GM23338 (cell line): ENCODE measurements at regions not wholly inside any gene's neighbourhood (a gene's known extent, or its start where the extent isn't known, plus 50 kb on each side); places are given as distances from the start of the nearest gene placed in this dataset.

Experiments
- ATAC-seq: fragments of 200-7000 bp; cut with Tn5 transposase; 3 replicates; pipeline ENCODE4 v1.9.1; 2020
- DNase-seq: peaks from one replicate; pipeline ENCODE4 v3.0.0-alpha.2; 2015; ENCODE audit warnings: low spot score
- H2AFZ ChIP-seq: fragments of 200-600 bp; sonication (generic); 2 replicates; pipeline ENCODE4 v1.8.0; 2016; ENCODE audit warnings: antibody characterized with exemption, mild to moderate bottlenecking, moderate library complexity
- H3F3A ChIP-seq: fragments of 200-600 bp; sonication (generic); replicated peaks from 2 replicates; pipeline ENCODE4 v1.8.0; 2017; ENCODE audit warnings: antibody characterized with exemption, mixed run types, low read depth
- H3K27ac ChIP-seq: fragments of 200-600 bp; sonication (generic); 2 replicates; pipeline ENCODE4 v1.6.1; 2016; ENCODE audit warnings: low read depth
- H3K27me3 ChIP-seq: fragments of 200-600 bp; sonication (generic); 2 replicates; pipeline ENCODE4 v1.8.0; 2016; ENCODE audit warnings: mild to moderate bottlenecking, mixed run types, moderate library complexity; ENCODE audit not compliant: insufficient read depth
- H3K36me3 ChIP-seq: fragments of 200-600 bp; sonication (generic); 2 replicates; pipeline ENCODE4 v1.8.0; 2016; ENCODE audit warnings: mild to moderate bottlenecking; ENCODE audit not compliant: insufficient read depth
- H3K4me1 ChIP-seq: fragments of 200-600 bp; sonication (generic); 2 replicates; pipeline ENCODE4 v1.8.0; 2016; ENCODE audit warnings: mild to moderate bottlenecking, moderate library complexity; ENCODE audit not compliant: insufficient read depth
- H3K4me2 ChIP-seq: fragments of 200-600 bp; sonication (generic); 2 replicates; pipeline ENCODE4 v1.7.1; 2017; ENCODE audit warnings: mixed run types
- H3K4me3 ChIP-seq: fragments of 200-600 bp; sonication (generic); 2 replicates; pipeline ENCODE4 v1.6.1; 2016; ENCODE audit warnings: mixed run types
- H3K79me2 ChIP-seq: fragments of 200-600 bp; sonication (generic); replicated peaks from 2 replicates; pipeline ENCODE4 v1.8.0; 2017; ENCODE audit warnings: mild to moderate bottlenecking; ENCODE audit not compliant: insufficient read depth
- H3K9me2 ChIP-seq: fragments of 200-600 bp; sonication (generic); 2 replicates; pipeline ENCODE4 v1.8.0; 2017; ENCODE audit not compliant: insufficient read depth
- H4K20me1 ChIP-seq: fragments of 200-600 bp; sonication (generic); replicated peaks from 2 replicates; pipeline ENCODE4 v1.8.0; 2017; ENCODE audit warnings: mild to moderate bottlenecking; ENCODE audit not compliant: insufficient read depth
- H3K27ac Mint-ChIP-seq: 2 replicates; pipeline ENCODE4 v1.8.0; 2020; ENCODE audit warnings: inconsistent platforms, mild to moderate bottlenecking, moderate library complexity, mixed read lengths
- H3K27me3 Mint-ChIP-seq: 3 replicates; pipeline ENCODE4 v1.8.0; 2022; ENCODE audit warnings: low read depth, mild to moderate bottlenecking, moderate library complexity, mixed read lengths, inconsistent platforms; ENCODE audit not compliant: insufficient read depth, poor library complexity
- H3K36me3 Mint-ChIP-seq: 3 replicates; pipeline ENCODE4 v1.8.0; 2021; ENCODE audit warnings: low read depth, mild to moderate bottlenecking, inconsistent platforms, moderate library complexity, mixed read lengths
- H3K4me1 Mint-ChIP-seq: 3 replicates; pipeline ENCODE4 v1.8.0; 2020; ENCODE audit warnings: mild to moderate bottlenecking, inconsistent platforms, mixed read lengths
- H3K4me3 Mint-ChIP-seq: 3 replicates; pipeline ENCODE4 v1.8.0; 2021; ENCODE audit warnings: moderate library complexity, mild to moderate bottlenecking, inconsistent platforms, mixed read lengths
- H3K9me3 Mint-ChIP-seq: 3 replicates; pipeline ENCODE4 v1.8.0; 2020; ENCODE audit warnings: moderate library complexity, mild to moderate bottlenecking, inconsistent platforms, mixed read lengths
- CREB1 ChIP-seq: fragments of 250-450 bp; sonication (Bioruptor Pico); IDR thresholded peaks from 2 replicates; pipeline ENCODE4 v1.5.0; 2020; ENCODE audit warnings: low read depth, mild to moderate bottlenecking, moderate library complexity
- ETS1 ChIP-seq: IDR thresholded peaks from 2 replicates; pipeline ENCODE4 v1.6.1; 2016; ENCODE audit warnings: antibody characterized with exemption
- EZH2 ChIP-seq: fragments of 200-600 bp; sonication (generic); IDR thresholded peaks from one replicate; pipeline ENCODE4 v1.8.0; 2017; ENCODE audit warnings: antibody characterized with exemption, mild to moderate bottlenecking, low read depth; ENCODE audit not compliant: unreplicated experiment
- POLR2AphosphoS5 ChIP-seq: IDR thresholded peaks from 2 replicates; pipeline ENCODE4 v1.6.1; 2016; ENCODE audit warnings: antibody characterized with exemption, low read depth
- ZNF462 ChIP-seq: fragments of 250-450 bp; sonication (Bioruptor Pico); IDR thresholded peaks from 2 replicates; pipeline ENCODE4 v1.5.0; 2020; ENCODE audit warnings: mild to moderate bottlenecking, moderate library complexity
- TF ChIP-seq, protein P1 (sequence below), 2 experiments: fragments of 200-600 bp in 1 of 2; sonication (generic) in 1 of 2; conservative IDR thresholded peaks; 2 replicates each; pipeline versions ENCODE4 v1.5.1 to v1.6.1; 2016 to 2017; ENCODE audit warnings: antibody characterized with exemption in 2 of 2, low read depth in 2 of 2, mild to moderate bottlenecking in 2 of 2, moderate library complexity in 1 of 2

DNA sequence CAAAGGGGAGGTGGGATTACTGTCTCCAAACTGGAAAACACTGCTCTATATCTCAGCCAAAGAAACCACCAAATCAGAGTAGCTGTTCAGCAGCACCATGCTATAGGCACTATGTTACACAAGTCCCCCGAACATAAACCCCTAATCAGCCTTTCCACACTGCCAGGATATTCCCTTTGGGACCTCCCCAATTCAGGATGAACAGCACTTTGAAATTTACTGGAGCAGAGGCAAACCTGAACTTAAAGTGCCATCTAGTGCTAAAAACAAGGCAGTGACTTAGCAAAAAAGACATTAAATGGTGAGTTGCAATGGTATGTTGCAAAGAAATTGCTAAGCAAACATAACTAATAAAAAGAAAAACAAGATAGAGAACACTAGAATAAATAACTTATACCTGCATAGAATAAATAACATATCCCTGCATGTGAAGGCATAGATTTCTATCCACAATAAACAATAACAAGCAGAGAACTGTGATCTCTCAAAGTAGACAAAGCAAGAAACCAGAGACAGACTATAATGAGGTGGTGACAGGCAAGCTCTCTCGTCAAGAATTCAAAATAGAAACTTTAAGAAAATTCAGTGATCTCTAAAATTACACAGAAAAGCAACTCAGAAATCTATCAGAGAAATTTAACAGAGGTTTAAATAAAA lies 584.4 kb upstream of the ACO1 start:
- peaks cover 6% of the 10 kb centered on the region for H3K27me3 Mint-ChIP-seq
- ATAC-seq (peak; percentile 91), DNase-seq (peak; percentile 82)
- Histone ChIP-seq H3K27ac (no peak overlapping the region), H3K79me2 (no peaks in the 10 kb centered on the region), H3F3A (no peaks in the 10 kb centered on the region), H3K4me2 (no peak overlapping the region), H3K4me3 (no peak overlapping the region), H3K9me2 (no peaks in the 10 kb centered on the region), H4K20me1 (no peaks in the 10 kb centered on the region), H3K27me3 (no peaks in the 10 kb centered on the region), H2AFZ (no peak overlapping the region), H3K4me1 (peaks cover 22% of the 10 kb centered on the region), H3K36me3 (no peaks in the 10 kb centered on the region)
- no peak for TF ChIP-seq POLR2AphosphoS5
- TF ChIP-seq EZH2, result no peak
- TF ChIP-seq, protein P1, sequence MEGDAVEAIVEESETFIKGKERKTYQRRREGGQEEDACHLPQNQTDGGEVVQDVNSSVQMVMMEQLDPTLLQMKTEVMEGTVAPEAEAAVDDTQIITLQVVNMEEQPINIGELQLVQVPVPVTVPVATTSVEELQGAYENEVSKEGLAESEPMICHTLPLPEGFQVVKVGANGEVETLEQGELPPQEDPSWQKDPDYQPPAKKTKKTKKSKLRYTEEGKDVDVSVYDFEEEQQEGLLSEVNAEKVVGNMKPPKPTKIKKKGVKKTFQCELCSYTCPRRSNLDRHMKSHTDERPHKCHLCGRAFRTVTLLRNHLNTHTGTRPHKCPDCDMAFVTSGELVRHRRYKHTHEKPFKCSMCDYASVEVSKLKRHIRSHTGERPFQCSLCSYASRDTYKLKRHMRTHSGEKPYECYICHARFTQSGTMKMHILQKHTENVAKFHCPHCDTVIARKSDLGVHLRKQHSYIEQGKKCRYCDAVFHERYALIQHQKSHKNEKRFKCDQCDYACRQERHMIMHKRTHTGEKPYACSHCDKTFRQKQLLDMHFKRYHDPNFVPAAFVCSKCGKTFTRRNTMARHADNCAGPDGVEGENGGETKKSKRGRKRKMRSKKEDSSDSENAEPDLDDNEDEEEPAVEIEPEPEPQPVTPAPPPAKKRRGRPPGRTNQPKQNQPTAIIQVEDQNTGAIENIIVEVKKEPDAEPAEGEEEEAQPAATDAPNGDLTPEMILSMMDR (conservative IDR thresholded peaks at IDR 0.05; ENCODE audit: low read depth in 2 of 2), result peak; percentile 82 to 93
- TF ChIP-seq ETS1, result no peak
- TF ChIP-seq CREB1 (CRISPR knock-in tag), result no peak
- peak; percentile 42; the same call in 1 of the 2 replicates for TF ChIP-seq ZNF462 (CRISPR knock-in tag)
- peaks cover 15% of the 10 kb centered on the region for H3K9me3 Mint-ChIP-seq
- H3K27ac Mint-ChIP-seq, result no peak overlapping the region
- H3K36me3 Mint-ChIP-seq, result peaks cover 16% of the 10 kb centered on the region; the same call in 2 of the 3 replicates
- H3K4me1 Mint-ChIP-seq, result peaks cover 17% of the 10 kb centered on the region
- H3K4me3 Mint-ChIP-seq, result no peak overlapping the region
